D341Med (cell line): ENCODE measurements at regions not wholly inside any gene's neighbourhood (a gene's known extent, or its start where the extent isn't known, plus 50 kb on each side); places are given as distances from the start of the nearest gene placed in this dataset.

ENCODE experiments used
- DNase-seq: peaks from one replicate; pipeline ENCODE4 v3.0.0; 2012; ENCODE audit warnings: low spot score

- DNase-seq: no peak
Observed at GRCh38 chr12:91968076-91968776, 177.4 kb downstream of the BTG1 start.

- no peak for DNase-seq
Observed at GRCh38 chr12:91967590-91967989, 178.1 kb downstream of the BTG1 start.

- DNase-seq: no peak
Observed at GRCh38 chr12:91965781-91966180, 179.9 kb downstream of the BTG1 start.

- no peak for DNase-seq
Observed at GRCh38 chr12:91964501-91964900, 181.1 kb downstream of the BTG1 start.

DNA sequence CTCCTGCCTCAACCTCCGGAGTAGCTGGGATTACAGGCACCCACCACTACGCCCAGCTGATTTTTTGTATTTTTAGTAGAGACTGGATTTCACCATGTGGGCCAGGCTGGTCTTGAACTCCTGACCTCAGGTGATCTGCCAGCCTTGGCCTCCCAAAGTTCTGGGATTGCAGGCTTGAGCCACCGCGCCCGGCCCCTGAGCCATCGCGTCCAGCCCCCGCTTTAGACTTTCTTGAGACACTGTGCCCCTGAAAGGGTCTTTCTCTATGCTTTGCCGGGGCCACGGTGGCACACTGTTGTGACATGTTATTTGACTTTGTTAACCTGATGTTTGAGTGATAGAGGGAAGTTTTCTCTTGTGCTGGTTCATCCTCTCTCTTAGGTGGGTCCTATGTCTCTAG, 186.4 kb downstream of the BTG1 start:
- DNase-seq: no peak

DNA sequence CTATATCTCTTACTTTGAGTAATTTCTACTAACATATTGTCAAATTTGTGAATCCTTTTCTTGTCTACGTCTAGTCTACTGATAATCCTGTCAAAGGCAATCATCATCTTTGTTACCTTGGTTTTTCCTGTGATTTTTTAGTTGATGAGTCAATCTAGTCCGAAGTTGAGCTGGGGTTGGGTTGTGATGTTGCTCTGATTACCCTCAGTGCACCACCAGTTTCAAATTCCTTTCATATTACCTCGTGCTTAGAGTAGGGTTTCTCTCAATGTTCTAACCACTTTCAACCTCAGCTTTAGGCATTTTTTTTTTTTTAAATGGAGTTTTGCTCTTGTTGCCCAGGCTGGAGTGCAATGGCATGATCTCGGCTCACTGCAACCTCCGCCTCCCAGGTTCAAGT, 186.8 kb downstream of the BTG1 start:
- DNase-seq: no peak

DNA sequence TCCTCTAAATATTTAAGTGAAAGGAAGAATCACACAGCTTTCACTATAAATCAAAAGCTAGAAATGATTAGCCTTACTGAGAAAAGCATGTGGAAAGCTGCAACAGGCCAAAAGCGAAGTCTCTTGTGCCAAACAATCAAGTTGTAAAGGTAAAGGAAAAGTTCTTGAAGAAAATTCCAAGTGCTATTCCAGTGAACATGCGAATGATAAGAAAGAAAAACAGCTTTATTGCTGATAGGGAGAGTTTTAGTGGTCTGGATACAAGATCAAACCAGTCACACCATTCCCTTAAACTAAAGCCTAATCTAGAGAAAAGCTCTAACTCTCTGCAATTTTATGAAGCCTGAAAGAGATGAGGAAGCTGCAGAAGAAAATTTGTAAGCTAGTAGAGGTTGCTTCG, 190.9 kb downstream of the BTG1 start:
- DNase-seq: no peak

DNA sequence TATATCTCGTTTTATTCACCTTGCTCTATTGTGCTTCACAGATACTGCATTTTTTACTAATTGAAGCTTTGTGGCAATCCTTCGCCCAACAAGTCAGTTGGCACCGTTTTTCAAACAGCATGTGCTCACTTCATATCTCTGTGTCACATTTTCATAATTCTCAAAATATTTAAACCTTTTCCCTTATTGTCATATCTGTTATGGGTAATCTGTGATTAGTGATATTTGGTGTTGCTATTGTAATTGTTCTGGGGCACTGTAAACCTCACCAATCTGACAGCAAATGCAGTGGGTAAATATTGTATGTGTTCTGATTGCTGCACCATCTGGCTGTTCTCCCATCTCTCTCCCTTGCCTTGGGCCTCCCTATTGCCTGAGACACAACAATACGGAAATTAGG, 191.3 kb downstream of the BTG1 start:
- no peak for DNase-seq

DNA sequence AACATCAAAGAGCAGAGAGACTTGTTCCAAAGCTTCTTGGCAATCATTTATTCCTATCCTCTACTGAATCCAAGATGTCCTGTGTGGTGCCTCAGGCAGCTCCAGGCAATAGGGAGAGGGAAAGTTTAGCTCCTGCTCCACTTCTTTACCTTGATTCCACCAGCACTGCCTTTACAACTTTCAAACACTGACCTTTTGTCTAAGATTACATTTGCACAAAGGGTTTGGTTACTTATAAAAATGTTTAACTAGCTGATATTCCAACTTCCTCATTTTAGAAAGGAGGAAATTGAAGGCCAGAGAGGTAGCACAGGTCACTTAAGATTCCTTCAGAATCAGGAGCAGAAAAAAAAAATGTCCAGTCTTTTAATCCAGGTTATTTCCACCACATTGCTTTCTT, 192.7 kb downstream of the BTG1 start:
- no peak for DNase-seq

DNA sequence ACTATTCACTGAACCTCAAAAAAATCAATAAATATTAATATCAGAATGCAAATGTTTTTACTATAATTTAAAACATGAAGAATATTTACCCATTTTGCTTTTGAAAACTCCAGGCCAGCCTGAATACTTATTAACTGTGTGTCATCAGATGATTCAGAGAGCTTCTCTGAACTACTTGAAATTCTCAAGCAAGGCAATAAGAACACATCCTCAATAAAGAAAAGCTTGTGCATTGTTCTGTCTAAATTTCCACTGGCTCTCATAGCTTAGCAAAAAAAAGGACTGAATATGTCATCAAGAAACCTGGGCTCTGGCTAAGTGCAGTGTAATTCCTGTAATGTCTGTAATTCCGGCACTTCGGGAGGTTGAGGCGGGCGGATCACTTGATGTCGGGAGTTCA, 194.1 kb downstream of the BTG1 start:
- no peak for DNase-seq

- DNase-seq: no peak
Observed at GRCh38 chr12:91948504-91948903, 197.1 kb downstream of the BTG1 start.

DNA sequence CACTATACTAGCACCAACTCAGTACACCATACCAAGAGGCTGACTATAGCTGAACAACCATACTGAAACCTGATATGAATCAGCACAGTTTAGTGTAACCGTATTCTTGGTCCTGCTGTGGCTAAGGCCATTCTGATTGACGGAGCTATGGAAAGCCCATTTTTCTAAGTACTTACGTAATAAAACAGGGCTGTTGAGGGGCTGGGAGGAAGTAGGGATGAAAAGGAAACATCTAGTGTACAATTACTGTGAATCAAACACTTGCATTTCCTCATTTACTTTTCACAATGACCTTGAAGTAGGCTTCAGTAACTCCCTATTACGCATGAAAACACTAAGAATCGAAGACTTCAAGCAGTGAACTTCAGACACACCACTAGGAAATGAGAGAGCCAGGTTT, 198.2 kb downstream of the BTG1 start:
- no peak for DNase-seq

- DNase-seq: no peak
Observed at GRCh38 chr12:91944637-91945036, 201.0 kb downstream of the BTG1 start.

DNA sequence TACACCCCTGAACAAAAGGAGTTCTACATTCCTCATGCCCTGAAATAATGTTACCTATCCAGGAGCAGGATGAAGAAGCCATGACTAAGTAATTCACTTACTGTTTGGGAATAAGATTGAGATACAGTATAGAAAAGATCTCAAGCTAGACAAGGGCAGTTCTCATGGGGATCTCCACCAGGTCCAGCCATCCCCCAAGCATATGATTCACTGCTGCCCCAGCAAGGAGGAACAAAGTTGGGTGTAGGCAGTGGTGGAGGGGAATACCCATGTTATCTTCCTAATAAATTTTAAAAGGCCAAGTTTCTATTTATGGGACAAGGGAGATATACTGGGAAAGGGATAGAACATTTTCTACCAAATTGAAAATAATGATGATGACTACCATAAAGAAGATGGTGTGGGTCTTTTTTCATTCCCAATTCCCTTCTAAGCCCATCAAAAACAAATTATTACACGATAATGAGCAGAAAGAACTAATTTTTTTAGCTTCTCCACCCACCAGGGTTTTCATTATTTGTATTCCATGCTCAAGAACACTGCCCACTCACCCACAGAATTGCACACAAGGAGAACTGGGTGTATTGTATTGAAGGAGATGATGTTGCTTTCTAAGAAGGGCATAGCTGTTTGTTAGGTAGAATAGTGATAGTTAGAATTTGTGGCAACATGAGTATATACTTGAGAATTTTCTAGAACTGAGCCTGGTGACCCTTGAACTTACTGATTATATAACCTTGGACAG, 204.6 kb downstream of the BTG1 start:
- DNase-seq: no peak

GRCh38 chr12:91940322-91940721, 205.3 kb downstream of the BTG1 start:
- no peak for DNase-seq

- DNase-seq: no peak
Observed at GRCh38 chr12:91937706-91938105, 207.9 kb downstream of the BTG1 start.

DNA sequence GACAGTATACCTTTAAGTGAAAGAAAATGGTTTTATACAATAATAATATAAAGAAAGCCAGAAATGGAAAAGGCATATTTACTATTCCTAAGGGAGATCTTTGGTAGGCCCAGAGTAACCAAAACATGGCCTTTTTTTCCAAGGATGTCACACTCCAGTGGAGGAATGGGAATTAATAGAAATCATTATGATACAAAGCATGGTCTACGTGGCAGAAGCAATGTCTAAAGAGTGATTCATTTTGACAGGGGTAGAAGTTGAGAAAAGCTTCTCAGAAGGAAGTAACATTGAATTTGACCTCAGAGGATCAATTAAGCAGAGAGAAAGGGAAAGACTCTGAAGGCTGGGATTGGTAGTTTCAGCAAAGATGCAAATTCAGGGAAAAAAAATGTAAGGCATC, 208.6 kb downstream of the BTG1 start:
- DNase-seq: no peak

GRCh38 chr12:91935296-91935695, 210.3 kb downstream of the BTG1 start:
- DNase-seq: no peak

GRCh38 chr12:91931111-91931510, 214.5 kb downstream of the BTG1 start:
- DNase-seq: peak; percentile 33

- no peak for DNase-seq
Observed at GRCh38 chr12:91928501-91928900, 217.1 kb downstream of the BTG1 start.

DNA sequence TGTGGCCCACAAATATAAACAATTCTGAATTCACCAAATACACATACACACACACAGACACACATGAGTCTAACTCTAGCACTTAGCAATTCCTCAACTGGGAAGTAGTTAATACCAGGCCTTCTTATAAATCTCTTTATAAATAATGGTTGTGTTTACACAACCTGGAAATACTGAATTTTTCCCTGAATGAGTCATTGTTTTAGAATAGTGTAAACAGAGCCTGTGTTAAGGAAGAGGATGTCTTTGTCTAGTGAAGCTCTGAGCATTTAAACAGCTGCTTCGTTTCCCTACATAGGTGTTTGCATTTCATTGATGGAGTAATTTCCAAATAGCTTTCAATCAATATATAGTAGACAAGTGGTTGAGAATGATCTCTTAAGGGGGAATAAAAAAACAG, 218.8 kb downstream of the BTG1 start:
- no peak for DNase-seq

DNA sequence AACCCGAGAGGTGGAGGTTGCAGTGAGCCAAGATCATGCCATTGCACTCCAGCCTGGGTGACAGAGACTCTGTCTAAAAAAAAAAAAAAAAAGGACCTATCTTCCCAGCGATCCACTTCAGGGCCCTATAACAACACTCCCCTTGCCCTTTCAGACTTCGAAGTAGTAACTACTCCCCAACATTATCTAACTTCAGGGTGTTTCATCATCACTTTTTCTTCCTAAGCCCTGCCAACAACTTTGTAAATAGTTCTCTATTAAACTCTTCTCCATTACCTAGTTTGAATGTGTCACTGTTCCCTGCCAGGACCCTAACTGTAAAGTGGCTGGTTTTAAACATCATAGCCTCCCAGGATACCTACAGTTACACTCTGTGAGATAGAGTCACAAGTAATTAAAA, 220.8 kb downstream of the BTG1 start:
- no peak for DNase-seq

DNA sequence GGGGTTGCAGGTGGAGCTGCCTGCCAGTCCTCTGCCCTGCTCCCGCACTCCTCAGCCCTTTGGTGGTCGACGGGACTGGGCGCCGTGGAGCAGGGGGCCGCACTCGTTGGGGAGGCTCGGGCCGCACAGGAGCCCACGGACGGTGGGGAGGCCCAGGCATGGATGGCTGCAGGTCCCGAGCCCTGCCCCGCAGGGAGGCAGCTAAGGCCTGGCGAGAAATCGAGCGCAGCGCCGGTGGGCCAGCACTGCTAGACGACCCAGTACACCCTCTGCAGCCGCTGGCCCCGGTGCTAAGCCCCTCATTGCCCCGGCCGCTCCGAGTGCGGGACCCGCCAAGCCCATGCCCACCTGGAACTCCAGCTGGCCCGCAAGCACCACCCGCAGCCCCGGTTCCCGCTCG, 221.8 kb downstream of the BTG1 start:
- DNase-seq: no peak

GRCh38 chr12:91922674-91923073, 223.0 kb downstream of the BTG1 start:
- no peak for DNase-seq
